ENCODE measurements at regions not wholly inside any gene's neighbourhood (a gene's known extent, or its start where the extent isn't known, plus 50 kb on each side); places are given as distances from the start of the nearest gene placed in this dataset.

GRCh38 chr16:82523815-82524214, 103.0 kb upstream of the CDH13 start:
- Histone ChIP-seq H3K4me2 (ENCODE audit: low read depth, low read length) (no peak overlapping the region), H3K79me2 (ENCODE audit: insufficient read depth, low read length) (no peaks in the 10 kb centered on the region), H4K20me1 (ENCODE audit: insufficient read depth, low read length) (no peaks in the 10 kb centered on the region), H3K4me3 (replicated peaks in 1 of 3; ENCODE audit: insufficient read depth in 1 of 3, low read depth in 2 of 3, low read length in 3 of 3) (no peak overlapping the region), H3K9ac (ENCODE audit: insufficient read depth, low read depth, low read length) (no peak overlapping the region), H3K9me3 (ENCODE audit: low read length) (no peaks in the 10 kb centered on the region), H2AFZ (ENCODE audit: low read length) (no peak overlapping the region), H3K27ac (ENCODE audit: extremely low read length, insufficient read depth, low read length) (no peak overlapping the region), H3K27me3 (ENCODE audit: control insufficient read depth in 1 of 2, insufficient read depth in 2 of 2, low read length in 2 of 2) (no peaks in the 10 kb centered on the region; a peak in 1 of 5 replicates), H3K4me1 (ENCODE audit: insufficient read depth, low read length) (peaks cover 21% of the 10 kb centered on the region), H3K36me3 (replicated peaks in 1 of 2; ENCODE audit: control insufficient read depth in 1 of 2, insufficient read depth in 2 of 2, low read length in 2 of 2) (no peaks in the 10 kb centered on the region)
- in situ Hi-C loops (cut with HindIII; ENCODE audit: extremely low pct_ligation_motif_present, low pct_unique_long_range_greater_than_20kb) (no loop called here), intact Hi-C loops (cut with micrococcal nuclease; ENCODE audit: unreplicated experiment) (no loop called here)
- 0% methylated on average over 1 of the region's 1 CpG for WGBS (ENCODE audit: low lambda C conversion rate)
- no TSS peak for BruUV-seq (replicated peaks)
- ATAC-seq (no peak), FAIRE-seq (no peak), DNase-seq (ENCODE audit: low spot score) (no peak)
- CTCF ChIA-PET (ENCODE audit: low intra/inter-chr PET ratio, low total read pairs), result no interaction called here
- POLR2A ChIA-PET, result no interaction called here
- no peak for TF ChIP-seq TFE3 (CRISPR knock-in tag; IDR thresholded peaks at IDR 0.05)
- TF ChIP-seq ZNF317 (CRISPR knock-in tag; IDR thresholded peaks at IDR 0.05), result no peak
- TF ChIP-seq ZBTB26 (CRISPR knock-in tag; IDR thresholded peaks at IDR 0.05; ENCODE audit: borderline replicate concordance), result no peak
- TF ChIP-seq NFE2 (CRISPR knock-in tag; IDR thresholded peaks at IDR 0.05), result no peak
- TF ChIP-seq YEATS4 (CRISPR knock-in tag; IDR thresholded peaks at IDR 0.05; ENCODE audit: borderline replicate concordance), result no peak
- TF ChIP-seq ZBTB3 (CRISPR knock-in tag; IDR thresholded peaks at IDR 0.05; ENCODE audit: borderline replicate concordance, low read depth), result no peak
- no peak for TF ChIP-seq RARG (CRISPR knock-in tag; IDR thresholded peaks at IDR 0.05; ENCODE audit: low read depth)
- TF ChIP-seq ATF6 (CRISPR knock-in tag; conservative IDR thresholded peaks at IDR 0.05), result no peak
- TF ChIP-seq ZNF710 (CRISPR knock-in tag; IDR thresholded peaks at IDR 0.05; ENCODE audit: borderline replicate concordance), result no peak
- TF ChIP-seq HMG20B (CRISPR knock-in tag; conservative IDR thresholded peaks at IDR 0.05), result no peak
- no peak for TF ChIP-seq TEAD3 (CRISPR knock-in tag; optimal IDR thresholded peaks at IDR 0.05; ENCODE audit: borderline replicate concordance)
- TF ChIP-seq ATAD3A (CRISPR knock-in tag; IDR thresholded peaks at IDR 0.05), result no peak
- no peak for TF ChIP-seq GLMP (CRISPR knock-in tag; IDR thresholded peaks at IDR 0.05; ENCODE audit: borderline replicate concordance)
- TF ChIP-seq E2F2 (CRISPR knock-in tag; IDR thresholded peaks at IDR 0.05; ENCODE audit: borderline replicate concordance), result no peak
